ENCODE measurements at regions not wholly inside any gene's neighbourhood (a gene's known extent, or its start where the extent isn't known, plus 50 kb on each side); places are given as distances from the start of the nearest gene placed in this dataset.

DNA sequence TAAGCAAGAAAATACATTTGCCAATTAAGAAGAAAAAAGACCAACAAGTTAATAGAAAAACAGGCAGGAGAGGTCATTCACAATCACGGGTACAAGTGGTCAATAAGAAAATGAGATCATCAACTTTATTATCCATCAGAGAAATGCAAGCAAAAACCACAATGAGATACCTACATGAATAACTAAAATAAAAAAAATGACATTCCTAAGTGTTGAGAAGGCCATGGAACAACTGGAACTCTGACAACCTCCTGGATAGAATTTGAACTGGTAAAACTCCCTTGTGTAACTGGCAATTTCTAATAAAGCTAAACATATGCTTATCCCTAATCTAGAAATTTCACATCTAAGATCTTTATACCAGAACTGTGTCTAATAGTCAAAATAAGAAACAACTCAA lies 135.4 kb upstream of the BACE2 start:
- Histone ChIP-seq H3K4me1 (peaks cover 15% of the 10 kb centered on the region), H3K36me3 (ENCODE audit: control insufficient read depth, insufficient read depth, low read length) (no peaks in the 10 kb centered on the region), H3K4me3 (ENCODE audit: low read depth, low read length) (no peak overlapping the region), H3K9me3 (peaks cover 7% of the 10 kb centered on the region), H3K27me3 (replicated peaks; ENCODE audit: control insufficient read depth, insufficient read depth, low read length) (no peaks in the 10 kb centered on the region)
- Mint-ChIP-seq H3K4me1 (ENCODE audit: low read depth, unreplicated experiment) (peaks cover 26% of the 10 kb centered on the region), H3K36me3 (ENCODE audit: insufficient read depth, unreplicated experiment) (no peaks in the 10 kb centered on the region), H3K27ac (ENCODE audit: unreplicated experiment) (no peak overlapping the region), H3K4me3 (ENCODE audit: unreplicated experiment) (no peak overlapping the region), H3K9me3 (ENCODE audit: unreplicated experiment) (peaks cover 13% of the 10 kb centered on the region), H3K27me3 (ENCODE audit: insufficient read depth, unreplicated experiment) (no peaks in the 10 kb centered on the region)
- DNase-seq, result no peak
- BruUV-seq (replicated peaks), result no TSS peak
- ChIA-PET CTCF (no interaction called here), POLR2A (no interaction called here)
- TF ChIP-seq, protein P1, sequence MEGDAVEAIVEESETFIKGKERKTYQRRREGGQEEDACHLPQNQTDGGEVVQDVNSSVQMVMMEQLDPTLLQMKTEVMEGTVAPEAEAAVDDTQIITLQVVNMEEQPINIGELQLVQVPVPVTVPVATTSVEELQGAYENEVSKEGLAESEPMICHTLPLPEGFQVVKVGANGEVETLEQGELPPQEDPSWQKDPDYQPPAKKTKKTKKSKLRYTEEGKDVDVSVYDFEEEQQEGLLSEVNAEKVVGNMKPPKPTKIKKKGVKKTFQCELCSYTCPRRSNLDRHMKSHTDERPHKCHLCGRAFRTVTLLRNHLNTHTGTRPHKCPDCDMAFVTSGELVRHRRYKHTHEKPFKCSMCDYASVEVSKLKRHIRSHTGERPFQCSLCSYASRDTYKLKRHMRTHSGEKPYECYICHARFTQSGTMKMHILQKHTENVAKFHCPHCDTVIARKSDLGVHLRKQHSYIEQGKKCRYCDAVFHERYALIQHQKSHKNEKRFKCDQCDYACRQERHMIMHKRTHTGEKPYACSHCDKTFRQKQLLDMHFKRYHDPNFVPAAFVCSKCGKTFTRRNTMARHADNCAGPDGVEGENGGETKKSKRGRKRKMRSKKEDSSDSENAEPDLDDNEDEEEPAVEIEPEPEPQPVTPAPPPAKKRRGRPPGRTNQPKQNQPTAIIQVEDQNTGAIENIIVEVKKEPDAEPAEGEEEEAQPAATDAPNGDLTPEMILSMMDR (IDR thresholded peaks at IDR 0.05; ENCODE audit: insufficient read depth in 1 of 2, low read depth in 1 of 2, low read length in 1 of 2, severe bottlenecking in 1 of 2, unreplicated experiment in 1 of 2), result no peak
- intact Hi-C loops (cut with micrococcal nuclease; ENCODE audit: unreplicated experiment), result no loop called here

DNA sequence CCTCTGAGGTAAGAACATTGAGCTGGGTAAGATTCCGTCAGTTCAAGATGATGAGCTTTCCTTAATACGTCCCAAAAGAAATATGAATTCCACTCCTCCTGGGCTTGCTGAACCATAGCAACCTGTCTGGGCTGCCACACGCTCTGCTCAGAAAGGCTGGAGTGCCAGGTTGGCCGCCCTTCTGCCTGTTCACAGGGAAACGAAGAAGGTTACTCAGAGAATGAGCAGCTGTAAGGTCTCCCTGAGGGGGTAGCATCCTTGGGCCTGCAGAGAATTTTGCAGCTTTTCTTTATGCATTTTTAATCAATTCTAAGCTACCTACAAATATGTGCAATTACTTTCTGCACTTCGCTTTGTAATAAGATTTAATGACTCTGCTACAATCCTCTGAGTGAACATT lies 130.7 kb upstream of the BACE2 start:
- Histone ChIP-seq H3K4me3 (ENCODE audit: low read depth, low read length) (no peak overlapping the region), H3K27me3 (replicated peaks; ENCODE audit: control insufficient read depth, insufficient read depth, low read length) (no peaks in the 10 kb centered on the region), H3K4me1 (no peaks in the 10 kb centered on the region), H3K36me3 (ENCODE audit: control insufficient read depth, insufficient read depth, low read length) (no peaks in the 10 kb centered on the region), H3K9me3 (no peaks in the 10 kb centered on the region)
- no TSS peak for BruUV-seq (replicated peaks)
- Mint-ChIP-seq H3K36me3 (ENCODE audit: insufficient read depth, unreplicated experiment) (no peaks in the 10 kb centered on the region), H3K4me3 (ENCODE audit: unreplicated experiment) (no peak overlapping the region), H3K4me1 (ENCODE audit: low read depth, unreplicated experiment) (peaks cover 2% of the 10 kb centered on the region), H3K27ac (ENCODE audit: unreplicated experiment) (no peak overlapping the region), H3K27me3 (ENCODE audit: insufficient read depth, unreplicated experiment) (peaks cover 4% of the 10 kb centered on the region), H3K9me3 (ENCODE audit: unreplicated experiment) (peaks cover 9% of the 10 kb centered on the region)
- intact Hi-C loops (cut with micrococcal nuclease; ENCODE audit: unreplicated experiment), result no loop called here
- ChIA-PET POLR2A (interaction anchor here (0.5 kb wide), 1 partner anchor 1008 kb away, joined by 5 read pairs; no protein-coding TSS in a partner anchor), CTCF (no interaction called here)
- TF ChIP-seq, protein P1 (IDR thresholded peaks at IDR 0.05; ENCODE audit: insufficient read depth in 1 of 2, low read depth in 1 of 2, low read length in 1 of 2, severe bottlenecking in 1 of 2, unreplicated experiment in 1 of 2), result no peak
- no peak for DNase-seq

DNA sequence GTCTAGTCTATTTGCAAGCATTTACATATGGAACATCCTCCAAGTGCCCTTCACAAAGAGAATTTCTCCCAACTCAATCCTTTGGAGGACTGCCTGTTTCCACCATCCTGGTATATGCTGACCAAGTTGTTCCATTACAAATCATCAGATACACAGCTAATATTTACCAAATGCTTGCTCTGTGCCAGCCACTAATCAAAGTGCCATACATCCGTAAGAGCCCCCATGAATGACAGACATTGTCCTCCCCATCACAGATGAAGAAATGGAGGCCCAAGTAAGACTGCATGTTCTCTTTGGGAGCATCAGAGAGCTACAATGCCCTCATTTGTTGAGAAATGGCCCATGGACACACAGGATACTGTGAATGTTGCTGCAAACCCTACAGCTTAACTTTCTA lies 130.0 kb upstream of the BACE2 start:
- H3K9me3 ChIP-seq, result no peaks in the 10 kb centered on the region
- H3K27me3 Mint-ChIP-seq (ENCODE audit: insufficient read depth, unreplicated experiment), result peaks cover 4% of the 10 kb centered on the region
- ChIA-PET POLR2A (interaction anchor here (0.5 kb wide), 1 partner anchor 1007 kb away, joined by 5 read pairs; no protein-coding TSS in a partner anchor), CTCF (no interaction called here)
- H3K36me3 Mint-ChIP-seq (ENCODE audit: insufficient read depth, unreplicated experiment), result no peaks in the 10 kb centered on the region
- H3K4me1 ChIP-seq, result no peaks in the 10 kb centered on the region
- no peaks in the 10 kb centered on the region for H3K4me1 Mint-ChIP-seq (ENCODE audit: low read depth, unreplicated experiment)
- no TSS peak for BruUV-seq (replicated peaks)
- H3K27ac Mint-ChIP-seq (ENCODE audit: unreplicated experiment), result no peak overlapping the region
- intact Hi-C loops (cut with micrococcal nuclease; ENCODE audit: unreplicated experiment), result no loop called here
- H3K4me3 Mint-ChIP-seq (ENCODE audit: unreplicated experiment), result no peak overlapping the region
- no peak overlapping the region for H3K4me3 ChIP-seq (ENCODE audit: low read depth, low read length)
- H3K9me3 Mint-ChIP-seq (ENCODE audit: unreplicated experiment), result peaks cover 9% of the 10 kb centered on the region
- no peaks in the 10 kb centered on the region for H3K36me3 ChIP-seq (ENCODE audit: control insufficient read depth, insufficient read depth, low read length)
- DNase-seq, result no peak
- TF ChIP-seq, protein P1 (IDR thresholded peaks at IDR 0.05; ENCODE audit: insufficient read depth in 1 of 2, low read depth in 1 of 2, low read length in 1 of 2, severe bottlenecking in 1 of 2, unreplicated experiment in 1 of 2), result no peak
- H3K27me3 ChIP-seq (replicated peaks; ENCODE audit: control insufficient read depth, insufficient read depth, low read length), result no peaks in the 10 kb centered on the region
